ENCODE measurements at regions not wholly inside any gene's neighbourhood (a gene's known extent, or its start where the extent isn't known, plus 50 kb on each side); places are given as distances from the start of the nearest gene placed in this dataset.

DNA sequence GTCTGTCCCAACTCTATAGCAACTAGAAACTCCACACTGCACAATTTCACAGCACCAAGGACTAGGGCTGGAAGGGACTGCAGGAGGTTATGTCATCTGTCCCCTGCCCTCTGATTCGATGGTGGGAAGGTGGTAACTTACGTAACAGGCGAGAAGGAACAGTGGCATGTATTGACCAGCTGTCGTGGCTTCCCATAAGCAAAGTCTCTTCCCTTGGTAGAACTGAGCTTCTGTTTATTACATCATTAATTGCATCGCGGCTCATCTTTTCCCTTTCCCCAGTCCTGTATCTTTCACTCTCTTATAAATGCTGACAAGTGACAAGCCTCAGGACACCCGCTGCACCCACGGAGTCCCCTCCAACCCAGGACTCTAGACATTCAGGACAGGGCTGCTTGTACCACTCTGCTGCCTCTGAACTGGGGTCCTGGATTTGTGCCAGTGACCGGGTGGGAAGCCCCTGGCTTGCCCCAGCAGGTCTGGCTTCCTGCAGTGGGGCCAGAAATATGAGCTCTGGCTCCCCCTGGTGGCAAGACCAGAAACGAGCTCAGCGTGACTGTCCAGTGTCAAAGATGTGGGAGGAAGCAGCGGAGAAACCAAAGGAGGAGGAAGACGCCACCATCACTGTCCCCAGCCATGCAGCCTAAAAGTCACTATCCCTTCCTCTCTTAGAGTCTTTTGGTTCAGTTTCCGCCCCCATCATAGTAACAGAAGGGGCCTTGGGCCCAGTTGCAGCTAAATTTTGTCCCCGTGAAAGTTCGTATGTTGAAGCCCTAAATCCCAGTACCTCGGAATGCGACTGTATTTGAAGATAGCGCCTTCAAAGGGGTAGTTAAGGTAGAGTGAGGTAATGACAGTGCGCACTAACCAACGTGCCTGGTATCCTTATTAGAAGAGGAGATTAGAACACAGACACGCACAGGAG lies 84.5 kb downstream of the ISX start:
- no peak overlapping the region for H3K27ac ChIP-seq
- intact Hi-C loops (cut with DNase I) = loop anchor here in 1 of 3 donors (10.0 kb wide), 1 partner anchor 736 kb away; no protein-coding TSS in a partner anchor
- TF ChIP-seq, protein P1, sequence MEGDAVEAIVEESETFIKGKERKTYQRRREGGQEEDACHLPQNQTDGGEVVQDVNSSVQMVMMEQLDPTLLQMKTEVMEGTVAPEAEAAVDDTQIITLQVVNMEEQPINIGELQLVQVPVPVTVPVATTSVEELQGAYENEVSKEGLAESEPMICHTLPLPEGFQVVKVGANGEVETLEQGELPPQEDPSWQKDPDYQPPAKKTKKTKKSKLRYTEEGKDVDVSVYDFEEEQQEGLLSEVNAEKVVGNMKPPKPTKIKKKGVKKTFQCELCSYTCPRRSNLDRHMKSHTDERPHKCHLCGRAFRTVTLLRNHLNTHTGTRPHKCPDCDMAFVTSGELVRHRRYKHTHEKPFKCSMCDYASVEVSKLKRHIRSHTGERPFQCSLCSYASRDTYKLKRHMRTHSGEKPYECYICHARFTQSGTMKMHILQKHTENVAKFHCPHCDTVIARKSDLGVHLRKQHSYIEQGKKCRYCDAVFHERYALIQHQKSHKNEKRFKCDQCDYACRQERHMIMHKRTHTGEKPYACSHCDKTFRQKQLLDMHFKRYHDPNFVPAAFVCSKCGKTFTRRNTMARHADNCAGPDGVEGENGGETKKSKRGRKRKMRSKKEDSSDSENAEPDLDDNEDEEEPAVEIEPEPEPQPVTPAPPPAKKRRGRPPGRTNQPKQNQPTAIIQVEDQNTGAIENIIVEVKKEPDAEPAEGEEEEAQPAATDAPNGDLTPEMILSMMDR (IDR thresholded peaks at IDR 0.05) = peak; percentile 49 to 77 (median 70)
- H3K27me3 ChIP-seq = peaks cover 0 to 5% (median 2%) of the 10 kb centered on the region in 4 donors
- ATAC-seq = peak in 3 of 4 donors; percentile 71 to 80 (median 78)
- H3K4me1 ChIP-seq = no peaks in the 10 kb centered on the region
- H3K36me3 ChIP-seq = no peaks in the 10 kb centered on the region
- 37 to 41% methylated on average over 22 of the region's 22 CpGs for WGBS, 2 donors
- H3K4me3 ChIP-seq = no peak overlapping the region
- DNase-seq = peak; percentile 34 to 83 (median 65)
- FAIRE-seq = no peak
- H3K9me3 ChIP-seq = no peaks in the 10 kb centered on the region

DNA sequence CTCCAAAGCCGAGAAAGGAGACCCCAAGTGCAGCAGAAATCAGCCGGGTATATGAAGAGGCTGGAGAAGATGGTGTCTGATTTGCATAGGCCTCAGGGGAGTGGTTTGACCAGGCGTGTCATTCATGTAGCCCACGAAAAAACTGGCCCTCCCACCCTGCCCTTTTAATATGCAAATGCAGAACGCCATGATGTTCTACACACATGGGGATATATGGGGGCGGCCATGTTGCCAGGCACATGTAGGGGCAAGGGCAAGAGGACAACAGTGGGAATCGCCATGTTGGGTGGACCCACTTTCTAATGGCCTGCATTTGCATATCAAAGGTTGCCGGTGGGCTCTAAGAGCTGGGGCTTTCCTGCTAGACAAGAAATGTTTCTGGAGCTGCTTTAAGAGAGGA lies 86.4 kb downstream of the ISX start:
- ATAC-seq (no peak), DNase-seq (no peak), FAIRE-seq (no peak)
- H3K9me3 ChIP-seq = no peaks in the 10 kb centered on the region
- no peak overlapping the region for H3K4me3 ChIP-seq
- H3K27ac ChIP-seq = no peak overlapping the region
- intact Hi-C loops (cut with DNase I) = loop anchor here in 1 of 3 donors (10.0 kb wide), 1 partner anchor 738 kb away; no protein-coding TSS in a partner anchor
- H3K27me3 ChIP-seq = peaks cover 0 to 5% (median 2%) of the 10 kb centered on the region in 4 donors
- H3K4me1 ChIP-seq = no peaks in the 10 kb centered on the region
- WGBS, 2 donors = 42 to 63% methylated on average over 8 of the region's 8 CpGs
- TF ChIP-seq, protein P1 (IDR thresholded peaks at IDR 0.05) = no peak
- H3K36me3 ChIP-seq = no peaks in the 10 kb centered on the region

DNA sequence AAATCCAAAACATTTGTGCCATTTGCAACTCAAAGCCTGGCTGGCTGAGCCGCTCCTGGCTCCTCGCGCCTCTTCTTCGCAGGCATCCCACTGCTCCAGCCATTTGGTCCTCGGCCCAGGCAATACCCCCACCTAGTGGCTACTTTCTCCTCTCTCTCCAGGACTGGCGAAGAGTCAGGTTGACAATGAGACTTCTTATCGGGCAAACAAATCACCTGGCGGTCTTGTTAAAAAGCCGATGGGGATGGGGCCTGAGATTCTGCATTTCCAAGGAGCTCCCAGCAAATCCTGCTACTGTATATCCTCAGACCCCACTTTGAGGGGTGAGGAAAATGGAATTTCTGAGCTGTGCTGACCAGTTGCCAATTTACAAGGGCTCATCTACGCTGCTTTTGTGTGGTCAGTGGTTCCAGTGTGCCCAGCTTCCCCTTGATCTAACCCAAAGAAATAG lies 89.0 kb downstream of the ISX start:
- H3K4me3 ChIP-seq = no peak overlapping the region
- intact Hi-C loops (cut with DNase I) = loop anchor here in 1 of 3 donors (10.0 kb wide), 1 partner anchor 740 kb away; no protein-coding TSS in a partner anchor
- H3K36me3 ChIP-seq = no peaks in the 10 kb centered on the region
- H3K4me1 ChIP-seq = no peaks in the 10 kb centered on the region
- TF ChIP-seq, protein P1 (IDR thresholded peaks at IDR 0.05) = peak; percentile 43 to 58 (median 56)
- peak; percentile 19 to 68 (median 49) for DNase-seq
- FAIRE-seq = no peak
- 8 to 10% methylated on average over 10 of the region's 10 CpGs for WGBS, 2 donors
- no peaks in the 10 kb centered on the region for H3K9me3 ChIP-seq
- ATAC-seq = peak; percentile 58 to 88 (median 80)
- no peak overlapping the region for H3K27ac ChIP-seq
- H3K27me3 ChIP-seq = peaks cover 0 to 5% (median 2%) of the 10 kb centered on the region in 4 donors

DNA sequence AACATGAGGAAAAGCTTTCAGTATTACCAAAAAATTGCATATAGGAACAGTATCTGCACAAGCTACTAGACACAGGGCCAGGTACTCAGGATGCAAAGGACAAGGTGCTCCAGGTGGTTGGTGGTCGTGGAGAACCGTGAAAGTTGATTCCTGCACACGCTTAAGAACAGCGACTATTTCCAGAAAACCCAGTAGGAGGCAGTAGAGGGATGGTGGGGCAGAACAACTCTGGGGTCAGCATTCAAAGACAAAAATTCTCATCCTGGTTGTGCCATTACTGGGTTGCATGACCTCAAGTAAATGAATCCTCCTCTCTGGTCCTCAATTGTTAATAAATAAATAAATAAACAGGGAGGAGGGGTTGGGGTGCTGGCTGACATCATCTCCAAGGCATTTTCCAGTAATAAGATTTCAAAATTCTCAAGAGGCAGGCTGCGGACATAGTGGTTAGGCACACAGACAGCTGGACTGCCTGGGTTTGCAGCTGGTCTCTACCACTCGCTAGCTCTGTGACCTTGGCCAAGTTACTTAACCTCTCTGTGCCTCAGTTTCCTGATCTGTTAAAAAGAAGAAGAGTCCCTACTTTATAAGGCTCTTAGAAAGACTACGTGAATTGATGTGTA lies 89.6 kb downstream of the ISX start:
- Histone ChIP-seq H3K27ac (no peak overlapping the region), H3K4me3 (no peak overlapping the region), H3K4me1 (no peaks in the 10 kb centered on the region), H3K36me3 (no peaks in the 10 kb centered on the region), H3K27me3 (peaks cover 0 to 5% (median 2%) of the 10 kb centered on the region in 4 donors), H3K9me3 (no peaks in the 10 kb centered on the region)
- WGBS, 2 donors = 35 to 43% methylated on average over 7 of the region's 7 CpGs
- TF ChIP-seq, protein P1 (IDR thresholded peaks at IDR 0.05) = no peak
- DNase-seq = no peak
- no peak for FAIRE-seq
- ATAC-seq = no peak
- intact Hi-C loops (cut with DNase I) = loop anchor here in 1 of 3 donors (10.0 kb wide), 1 partner anchor 741 kb away; no protein-coding TSS in a partner anchor
